GM18517 (cell line): ENCODE measurements at regions not wholly inside any gene's neighbourhood (a gene's known extent, or its start where the extent isn't known, plus 50 kb on each side); places are given as distances from the start of the nearest gene placed in this dataset.

Experiments used
- ATAC-seq: cut with Tn5 transposase; IDR thresholded peaks from one replicate; pipeline ENCODE4 v1.9.1; 2021; ENCODE audit warnings: mild to moderate bottlenecking, moderate library complexity; ENCODE audit not compliant: unreplicated experiment

DNA sequence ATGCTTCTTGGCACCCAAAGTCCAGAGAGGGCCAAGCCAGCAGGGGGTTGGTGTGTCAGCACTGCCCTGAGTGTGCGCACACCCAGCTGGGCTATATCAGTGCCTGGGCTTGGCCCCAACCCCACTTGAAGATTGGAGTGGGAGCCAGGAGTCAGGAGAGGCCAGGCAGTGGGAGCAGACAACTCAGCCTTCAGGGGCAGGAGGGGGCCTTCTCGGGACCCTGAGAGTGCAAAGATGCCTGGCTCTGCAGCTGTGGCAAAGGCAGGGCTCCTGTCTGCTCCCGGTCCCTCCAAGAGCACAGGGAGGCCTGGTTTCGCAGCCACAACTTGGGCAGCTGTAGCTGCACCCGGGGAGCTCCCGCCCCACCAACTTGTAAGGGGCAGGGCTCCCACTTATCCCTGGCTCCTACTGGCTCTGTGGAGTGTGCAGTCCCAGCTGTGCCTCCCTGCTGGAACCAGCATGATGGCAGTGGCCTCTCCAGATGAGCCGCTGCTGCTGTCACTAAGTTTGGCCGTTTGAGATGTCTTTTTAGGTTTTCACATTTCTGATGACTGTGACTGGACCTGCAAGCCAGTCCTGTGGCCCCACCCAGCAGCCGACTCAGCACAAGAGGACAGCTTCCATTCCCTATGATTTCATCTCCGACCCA lies 148.8 kb upstream of the HS6ST1 start:
- ATAC-seq, result no peak

DNA sequence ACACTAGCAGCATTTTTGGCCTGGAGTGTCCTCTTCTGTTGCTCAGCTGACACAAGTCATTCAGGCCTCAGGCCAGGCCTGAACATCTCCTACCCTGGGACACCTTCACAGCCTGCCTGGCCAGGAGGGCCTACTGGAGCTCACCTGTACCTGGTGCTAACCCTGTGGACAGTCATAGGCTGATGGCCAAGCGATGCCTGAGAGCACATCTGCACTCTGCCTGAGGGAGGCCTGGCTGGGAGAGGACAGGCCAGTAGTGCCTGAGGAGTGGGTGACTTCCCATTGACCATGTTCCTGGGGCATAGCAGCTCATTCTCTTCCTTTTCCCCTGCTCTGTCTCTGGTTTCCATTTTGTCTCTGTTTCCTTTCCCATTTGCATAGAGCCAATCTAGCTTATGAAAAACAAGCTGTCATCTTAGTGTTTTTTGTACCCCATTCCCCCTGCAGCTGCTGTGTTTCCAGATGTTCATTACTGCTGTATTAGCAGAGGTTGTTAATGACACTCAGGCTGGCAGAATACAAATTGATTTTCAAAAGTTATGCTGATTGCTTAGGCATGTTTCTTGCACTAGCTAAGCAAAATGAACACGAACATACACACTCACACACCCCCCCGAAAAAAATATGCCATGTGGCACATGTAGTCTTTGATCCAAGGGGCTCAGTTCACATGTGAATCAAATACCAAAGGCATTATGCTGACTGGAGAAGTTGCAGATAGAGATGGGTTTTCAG lies 149.7 kb upstream of the HS6ST1 start:
- ATAC-seq, result no peak

DNA sequence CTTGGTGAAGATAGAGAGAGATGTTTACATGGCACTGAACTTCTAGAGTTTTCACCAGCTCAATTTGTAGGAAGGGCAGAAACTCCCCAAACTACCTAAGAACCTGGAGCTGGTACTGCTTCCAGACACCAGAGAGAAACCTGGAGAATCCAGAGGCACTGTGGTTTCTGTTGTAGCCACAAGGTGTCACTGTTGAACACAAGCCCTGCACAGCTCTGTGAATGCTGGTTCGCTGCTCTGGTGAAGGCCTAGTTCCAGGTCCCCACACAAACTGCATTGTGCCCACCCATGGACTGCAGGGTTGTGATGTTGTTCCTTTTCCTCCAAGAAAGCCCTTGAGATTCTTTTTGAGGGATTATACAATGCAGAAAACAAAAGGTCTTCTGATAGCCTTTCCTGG lies 150.5 kb upstream of the HS6ST1 start:
- no peak for ATAC-seq

DNA sequence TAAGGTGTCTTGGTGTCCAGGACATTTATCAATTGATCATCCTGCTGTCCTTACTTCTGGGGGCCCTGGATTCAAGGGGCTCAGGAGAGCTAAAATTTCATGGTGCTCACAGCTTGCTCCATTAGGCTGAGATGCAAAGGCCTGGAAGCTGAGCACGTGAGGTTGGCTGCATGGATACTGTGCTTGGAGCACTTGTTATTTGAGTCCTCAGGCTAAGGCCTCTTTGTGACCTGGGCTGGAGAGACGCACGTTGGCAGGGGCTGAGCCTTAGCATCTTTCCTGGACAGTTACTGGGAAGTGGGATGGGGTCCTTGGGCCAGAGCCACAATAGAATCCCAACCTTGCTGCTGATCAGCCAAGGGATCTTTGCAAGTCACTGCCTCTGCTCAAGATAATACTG lies 151.2 kb upstream of the HS6ST1 start:
- no peak for ATAC-seq

DNA sequence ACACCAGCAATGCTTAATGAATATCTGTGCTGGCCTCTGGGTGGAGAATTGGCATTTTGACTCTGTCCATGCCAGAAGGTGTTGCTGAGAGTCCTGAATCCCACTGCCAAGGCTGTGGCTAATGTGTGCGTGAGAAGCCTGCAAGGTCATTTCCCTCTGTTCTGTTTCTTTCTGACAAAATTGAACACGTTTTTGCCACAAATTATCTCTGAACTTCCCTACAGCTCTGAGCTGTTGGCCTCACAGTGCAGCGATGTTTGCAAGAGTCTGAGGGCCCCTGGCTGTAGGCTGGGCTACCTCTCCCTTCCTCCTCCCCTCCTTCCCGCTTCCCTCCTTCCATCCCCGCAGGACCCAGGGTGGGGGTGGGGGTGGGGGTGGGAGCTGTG lies 154.1 kb upstream of the HS6ST1 start:
- no peak for ATAC-seq

DNA sequence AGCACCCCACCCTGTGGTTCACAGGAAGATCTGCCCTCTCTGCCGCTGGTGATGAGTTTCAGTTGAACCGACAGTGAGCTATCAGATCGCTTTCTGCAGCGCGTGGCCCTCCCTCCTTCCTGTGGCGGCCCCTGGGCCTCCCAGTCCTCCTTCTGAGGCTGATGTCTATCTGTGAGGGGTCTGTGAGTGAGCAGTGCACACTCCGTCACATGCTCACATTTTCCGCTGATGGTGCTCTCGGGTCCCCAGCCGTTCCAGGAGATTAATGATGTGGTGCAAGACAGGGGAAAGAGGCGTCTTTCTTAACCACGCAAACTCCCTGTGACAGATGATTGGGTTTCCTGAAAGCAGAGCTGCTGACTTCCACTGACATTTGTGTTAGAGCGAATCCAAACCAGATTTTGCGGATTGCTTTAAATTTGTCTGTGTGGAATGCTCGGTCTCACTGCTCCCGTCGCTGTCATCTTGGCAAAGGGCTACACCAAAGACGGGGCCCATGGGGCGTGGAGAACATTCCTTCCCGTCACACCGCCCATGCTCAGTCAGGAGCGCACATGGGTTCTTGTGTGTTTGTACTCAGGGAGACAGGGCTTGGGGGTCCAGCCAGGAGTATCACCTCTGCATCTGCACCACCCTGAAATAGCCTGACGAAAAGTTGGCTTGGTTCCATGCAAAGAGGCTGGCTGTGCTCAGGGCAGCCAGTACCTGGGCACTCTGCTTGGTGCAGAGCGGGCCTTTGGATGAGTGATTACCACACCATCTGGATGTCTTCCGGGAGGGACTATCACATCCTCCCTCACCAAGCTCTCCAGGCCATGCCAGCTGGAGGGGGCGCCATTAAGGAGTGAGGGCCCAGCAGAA lies 154.7 kb upstream of the HS6ST1 start:
- ATAC-seq, result no peak

DNA sequence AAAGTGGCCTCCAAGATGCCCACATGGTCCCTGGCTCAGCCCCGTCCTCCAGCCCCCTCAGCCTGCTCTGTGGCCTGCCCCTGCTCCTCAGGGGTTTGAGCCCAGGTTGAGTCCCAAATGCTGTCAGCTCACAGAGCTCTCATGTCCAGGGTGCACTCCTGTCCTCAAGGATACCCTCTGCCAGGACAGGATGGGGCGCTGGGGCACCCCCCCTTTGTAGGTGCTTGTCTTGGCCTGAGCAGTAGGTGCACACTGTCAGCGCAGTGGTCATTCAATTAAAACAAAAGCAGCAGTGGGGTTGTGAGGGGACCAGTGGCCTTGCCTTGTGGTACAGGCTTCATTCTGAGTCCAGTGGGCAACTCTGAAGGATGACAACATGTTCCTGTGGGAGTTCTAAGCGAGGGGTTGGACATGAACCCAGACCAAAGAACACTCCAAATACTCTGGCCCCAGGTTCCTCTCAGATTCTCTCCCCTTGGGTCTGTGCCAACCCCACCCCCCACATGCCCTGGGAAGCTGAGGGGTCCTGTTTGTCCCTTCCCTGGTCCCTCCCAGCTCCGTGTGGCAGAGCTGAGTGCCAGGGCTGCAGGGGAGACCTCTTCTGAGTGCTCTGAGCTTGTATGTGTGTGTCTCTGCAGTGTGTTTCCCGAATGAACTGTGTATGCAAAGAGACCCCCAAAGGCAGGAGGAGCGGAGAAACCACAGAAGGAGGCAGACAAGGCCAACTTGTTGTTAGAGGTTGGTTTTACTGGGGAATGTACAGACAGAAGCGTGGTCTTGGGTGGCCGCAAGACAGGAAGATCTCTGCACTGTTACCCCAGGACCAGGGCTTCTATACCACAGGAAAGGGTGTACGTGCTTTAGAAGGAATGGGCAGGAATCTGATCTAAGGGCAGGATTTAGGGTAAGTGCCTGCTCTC lies 155.6 kb upstream of the HS6ST1 start:
- no peak for ATAC-seq

DNA sequence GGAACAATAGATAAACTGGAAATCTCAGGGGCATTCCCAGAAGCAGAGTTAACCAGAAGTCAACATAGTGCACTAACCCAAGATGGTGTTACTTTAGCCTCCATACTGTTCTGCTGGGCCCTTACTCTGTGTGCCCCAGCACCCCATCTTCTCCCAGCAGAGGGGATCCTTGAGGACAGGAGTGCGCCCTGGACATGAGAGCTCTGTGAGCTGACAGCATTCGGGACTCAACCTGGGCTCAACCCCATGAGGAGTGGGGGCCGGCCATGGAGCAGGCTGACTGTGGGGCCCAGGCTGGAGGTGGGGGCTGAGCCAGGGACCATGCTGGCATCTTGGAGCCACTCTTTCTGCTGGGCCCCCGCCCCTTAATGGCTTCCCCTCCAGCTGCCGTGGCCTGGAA lies 156.3 kb upstream of the HS6ST1 start:
- ATAC-seq, result no peak

DNA sequence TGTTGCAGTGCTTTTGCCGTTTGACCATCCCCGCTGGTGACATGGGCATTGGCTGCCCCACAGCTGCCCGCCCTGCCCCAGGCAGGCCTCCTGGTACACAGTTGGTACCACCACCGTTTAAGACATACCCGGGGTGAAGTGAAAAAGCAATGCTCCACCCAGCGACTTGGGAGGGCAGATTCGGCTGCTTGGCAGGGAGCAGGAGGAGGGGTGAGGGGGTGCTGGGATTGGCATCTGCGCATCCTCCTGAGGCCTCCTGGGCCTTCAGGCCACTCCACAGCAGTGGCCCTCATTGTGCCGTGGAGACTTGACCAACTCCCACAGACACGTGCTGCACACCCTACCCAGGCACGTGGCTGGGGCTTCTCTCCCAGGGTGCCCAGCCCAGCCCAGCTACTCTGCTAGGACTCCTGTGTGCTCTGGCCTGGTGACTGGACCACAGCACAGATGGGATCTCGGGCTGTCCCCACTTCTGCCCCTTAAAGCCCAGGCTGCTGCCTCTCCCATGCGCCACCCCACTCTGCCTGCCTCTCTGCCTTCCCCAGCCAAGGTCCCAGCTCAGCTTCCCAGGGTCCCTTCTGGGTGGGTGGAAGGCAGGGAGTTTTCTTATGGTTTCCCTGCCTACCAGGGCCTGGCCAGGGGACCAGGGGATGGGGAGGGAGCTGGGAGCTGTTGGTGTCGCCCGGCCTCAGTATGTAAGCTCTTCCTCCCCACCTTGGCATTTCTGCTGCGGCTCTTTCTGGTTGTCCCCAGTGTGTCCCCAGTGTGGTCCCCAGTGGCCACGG lies 157.0 kb upstream of the HS6ST1 start:
- no peak for ATAC-seq

DNA sequence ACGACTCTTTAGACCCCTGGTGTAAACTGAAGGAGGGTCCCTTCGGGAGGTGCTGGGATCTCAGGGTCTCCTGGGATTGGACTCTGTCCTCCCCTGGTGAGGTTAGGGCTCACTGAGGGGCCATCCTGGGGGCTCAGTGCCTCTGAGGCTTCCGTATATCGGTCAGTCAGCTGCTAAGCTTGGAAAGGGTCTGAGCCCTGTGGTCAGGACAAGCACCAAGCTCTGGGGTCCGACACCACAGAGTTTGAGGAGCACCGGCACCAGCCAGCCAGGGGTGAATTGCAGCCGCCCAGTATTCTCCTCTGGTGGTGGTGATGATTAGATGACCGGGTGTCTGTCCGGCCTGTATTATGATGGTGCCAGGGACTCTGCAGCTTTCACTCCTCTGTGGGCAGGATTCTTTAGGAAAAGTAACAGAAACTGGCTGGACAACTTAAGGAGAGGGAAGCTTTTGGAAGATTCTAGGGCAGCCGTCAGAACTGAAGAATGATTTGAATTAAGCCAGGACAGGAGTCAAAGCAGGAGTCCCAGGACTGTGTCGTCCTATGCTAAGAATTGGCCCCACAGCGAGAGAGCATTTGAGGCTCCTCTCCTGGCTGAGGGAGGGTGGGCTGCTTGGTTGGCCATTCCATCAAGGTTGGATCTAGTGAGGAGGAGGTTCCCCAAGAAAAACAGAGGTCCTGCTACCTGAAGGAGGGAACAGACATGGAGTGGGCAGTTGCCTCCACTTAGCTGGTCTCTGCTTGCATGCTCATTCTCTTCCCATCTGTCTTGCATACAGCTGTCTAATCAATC lies 158.6 kb upstream of the HS6ST1 start:
- no peak for ATAC-seq

DNA sequence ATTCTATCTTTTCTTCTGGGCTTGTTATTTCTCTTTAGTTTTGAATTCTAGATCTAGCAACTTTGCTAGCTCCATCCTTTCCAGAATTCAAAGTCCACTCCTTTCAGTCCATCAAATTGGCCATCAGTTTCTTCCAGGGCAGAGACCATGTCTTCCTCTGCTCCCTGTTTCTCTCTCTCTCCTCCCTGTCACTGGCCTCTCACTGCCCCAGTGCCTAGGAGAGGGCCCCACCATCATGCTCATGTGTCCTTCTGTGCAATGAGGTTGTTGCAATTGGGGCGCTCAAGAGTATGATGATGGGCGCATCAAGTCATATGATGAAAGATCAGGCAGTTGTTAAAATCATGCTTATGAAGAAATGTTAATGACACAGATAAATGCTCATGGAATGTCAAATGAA lies 159.2 kb upstream of the HS6ST1 start:
- no peak for ATAC-seq

DNA sequence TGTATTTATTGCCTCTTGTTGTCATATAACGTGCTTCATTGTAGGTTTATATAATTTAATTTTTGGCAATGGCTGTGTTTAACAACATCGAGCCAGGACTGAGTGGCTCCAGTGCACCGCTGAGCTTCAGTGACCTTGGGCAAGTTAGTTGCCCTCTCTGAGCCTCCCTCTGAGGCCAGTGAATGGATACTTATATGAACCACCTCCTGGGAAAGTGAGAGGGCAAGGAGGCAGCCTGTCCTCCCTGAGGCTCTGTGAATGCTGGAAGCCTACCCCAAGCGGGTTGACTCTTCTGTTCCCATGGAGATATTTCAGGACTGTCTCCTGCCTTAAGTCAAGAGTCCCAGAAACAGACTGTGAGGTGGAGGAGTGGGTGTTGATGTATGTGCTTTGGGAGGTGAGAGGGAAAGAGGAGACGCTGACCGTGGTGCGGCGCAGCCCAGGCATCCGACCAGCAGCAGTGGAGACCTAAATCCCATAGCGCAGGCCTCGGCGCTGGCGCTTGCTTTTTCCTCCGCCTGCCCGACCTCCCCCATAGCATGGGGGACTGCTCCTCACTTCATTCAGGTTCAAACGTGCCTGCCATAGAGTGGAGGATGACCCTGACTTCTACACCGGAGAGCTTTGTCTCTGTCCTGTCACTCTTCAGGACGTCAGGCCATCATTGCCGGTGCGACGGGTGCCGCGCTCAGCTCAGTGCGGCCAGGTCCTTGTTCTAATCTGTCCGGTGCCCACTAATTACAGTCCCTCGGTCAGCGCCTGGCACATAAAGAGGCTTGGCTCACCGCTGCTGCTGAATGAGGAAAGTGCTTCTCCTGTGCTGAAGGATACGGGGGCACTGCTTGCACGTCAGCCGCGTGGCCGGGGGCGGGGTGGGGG lies 167.3 kb upstream of the HS6ST1 start:
- ATAC-seq, result no peak

DNA sequence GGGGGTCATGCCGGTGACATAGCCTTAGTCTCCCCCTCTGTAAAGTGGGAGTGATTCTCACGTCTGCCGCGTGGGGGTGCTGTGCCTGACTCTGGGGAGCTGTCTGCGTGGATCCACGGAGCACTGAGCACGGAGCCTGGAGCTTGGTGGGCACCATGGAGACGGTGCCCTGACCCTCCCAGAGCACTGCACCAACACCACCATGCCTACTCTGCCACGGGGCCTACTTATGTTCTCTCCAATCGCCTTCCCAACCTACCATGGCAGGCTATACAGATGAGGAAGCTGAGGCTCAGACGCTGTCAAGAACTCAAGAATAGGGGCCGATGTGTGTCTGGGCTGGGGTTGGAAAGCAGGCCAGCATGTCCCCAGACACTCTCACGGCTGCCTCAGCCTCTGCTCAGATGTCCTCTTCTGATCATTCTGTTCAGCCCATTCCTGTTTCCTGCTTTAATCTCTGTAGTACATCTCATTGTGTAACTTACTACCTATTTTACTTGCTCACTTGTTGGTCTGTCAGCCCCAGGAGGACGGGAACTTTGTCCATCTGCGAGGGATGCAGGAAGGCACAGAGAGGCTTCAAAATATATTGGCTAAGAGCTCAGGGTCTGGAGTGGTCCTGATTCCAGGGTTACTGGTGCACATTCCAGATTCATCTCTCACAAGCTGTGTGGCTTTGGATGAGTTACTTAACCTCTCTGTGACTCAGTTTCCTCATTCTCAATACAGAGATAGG lies 168.1 kb upstream of the HS6ST1 start:
- no peak for ATAC-seq

DNA sequence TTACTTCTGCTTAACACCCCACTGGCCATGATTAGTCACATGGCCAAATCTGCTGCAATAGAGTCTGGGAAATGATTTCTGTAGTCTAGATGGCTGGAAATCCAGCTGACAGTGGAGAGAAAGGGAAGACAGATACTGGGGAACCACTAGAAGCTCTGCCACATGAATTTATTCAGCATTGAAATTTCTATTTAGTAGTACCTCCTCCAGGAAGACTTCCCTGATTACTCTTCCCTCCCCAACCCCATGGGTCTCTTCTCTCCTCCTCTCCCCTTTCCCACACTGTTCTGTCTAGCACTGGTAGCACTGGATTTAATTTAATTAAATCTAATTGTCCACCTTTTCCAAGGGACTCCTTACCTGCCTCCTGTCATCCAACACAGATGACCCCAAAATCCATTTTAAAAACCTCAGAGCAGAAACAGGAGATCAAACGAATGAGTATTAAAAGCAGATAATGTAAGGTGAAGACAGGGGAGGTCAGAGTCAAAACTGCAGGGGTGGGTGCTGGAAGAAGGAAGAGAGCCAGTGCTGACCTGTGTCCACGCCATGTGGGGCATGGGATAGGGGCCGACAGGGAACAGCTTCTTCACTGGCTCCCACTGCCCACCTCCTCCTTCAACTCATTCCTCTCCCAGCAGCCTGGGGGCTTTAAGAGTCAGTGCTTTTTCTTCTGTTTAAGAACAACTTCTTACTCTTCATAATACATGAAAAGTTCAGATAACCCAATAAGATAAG lies 169.2 kb upstream of the HS6ST1 start:
- ATAC-seq, result no peak

DNA sequence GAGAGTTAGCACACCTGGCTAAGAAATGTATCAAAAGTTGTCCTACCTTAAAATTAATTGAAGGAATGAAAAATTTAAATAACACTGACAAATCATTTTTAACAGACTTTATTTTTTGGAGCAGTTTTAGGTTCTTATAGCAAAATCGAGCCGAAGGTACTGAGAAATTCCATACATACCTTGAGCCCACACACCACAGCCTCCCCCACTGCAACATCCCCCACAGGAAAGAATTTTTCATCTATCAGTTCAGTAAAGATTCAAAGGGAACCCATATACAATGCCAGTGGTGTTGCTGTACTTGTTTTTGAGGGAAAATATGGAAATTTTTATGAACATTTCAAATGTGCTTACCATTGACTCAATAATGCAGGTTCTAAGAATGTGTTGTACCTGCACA lies 169.8 kb upstream of the HS6ST1 start:
- no peak for ATAC-seq

DNA sequence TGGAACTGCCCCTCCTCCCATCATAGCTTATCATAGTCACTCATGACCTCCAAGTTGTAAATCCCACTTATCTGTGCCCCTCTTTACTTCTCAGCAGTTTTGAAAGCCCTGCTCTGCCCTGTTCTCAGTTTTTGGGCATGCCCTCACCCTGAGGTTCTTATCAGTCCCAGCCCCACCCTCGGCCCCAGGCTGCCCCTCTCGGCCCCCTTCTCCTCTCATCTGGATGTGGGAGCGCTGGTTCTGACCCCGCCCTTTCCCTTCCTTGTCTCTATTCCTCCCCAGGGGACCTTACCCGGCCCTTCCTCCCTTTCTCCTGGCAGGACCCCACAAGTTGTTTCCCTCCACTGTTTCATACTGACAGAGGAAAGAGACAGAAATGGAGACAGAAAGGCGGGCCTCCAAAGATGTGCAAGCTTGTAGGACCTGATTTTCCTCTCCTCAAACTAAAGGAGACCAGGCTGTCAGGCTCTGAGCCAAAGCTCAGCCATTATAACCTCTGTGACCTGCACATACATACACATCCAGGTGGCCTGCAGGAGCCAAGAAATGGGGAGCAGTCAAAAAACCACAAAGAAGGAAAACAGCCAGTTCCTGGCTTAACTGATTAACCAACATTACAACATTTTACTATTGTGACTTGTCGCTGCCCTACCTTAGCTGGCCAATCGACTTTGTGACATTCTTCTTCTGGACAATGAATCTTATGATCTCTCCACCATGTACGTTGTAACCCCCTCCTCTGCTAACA lies 171.0 kb upstream of the HS6ST1 start:
- ATAC-seq, result no peak
